BLaER1 treated with 17β-estradiol and CSF1 and Interleukin-3, amounts not matched to agents 10 nM and 100 nM (cell line): ENCODE measurements at regions not wholly inside any gene's neighbourhood (a gene's known extent, or its start where the extent isn't known, plus 50 kb on each side); places are given as distances from the start of the nearest gene placed in this dataset.
"Not testable (repeated sequence)": the region's sequence is repeated elsewhere in the genome, so short reads cannot be mapped to it uniquely, and the experiment has no call there.

Experiments
- H3K27ac ChIP-seq, 11 experiments: shearing (Covaris generic); formaldehyde crosslinking; 2 replicates each; pipeline ENCODE4 v1.8.1; 2022
- H3K27me3 ChIP-seq, 11 experiments: shearing (Covaris generic); formaldehyde crosslinking; 2 replicates each; pipeline ENCODE4 v1.8.1; 2022
- H3K36me3 ChIP-seq, 11 experiments: shearing (Covaris generic); formaldehyde crosslinking; 2 replicates each; pipeline ENCODE4 v1.8.1; 2022
- H3K4me1 ChIP-seq, 10 experiments: shearing (Covaris generic); formaldehyde crosslinking; 2 replicates each; pipeline ENCODE4 v1.8.1; 2022
- H3K4me2 ChIP-seq, 11 experiments: shearing (Covaris generic); formaldehyde crosslinking; 2 replicates each; pipeline ENCODE4 v1.8.1; 2022
- H3K4me3 ChIP-seq, 10 experiments: shearing (Covaris generic); formaldehyde crosslinking; 2 replicates each; pipeline ENCODE4 v1.8.1; 2022
- H3K9ac ChIP-seq, 11 experiments: shearing (Covaris generic); formaldehyde crosslinking; 2 replicates each; pipeline ENCODE4 v1.8.1; 2022
- H3K9me3 ChIP-seq, 11 experiments: shearing (Covaris generic); formaldehyde crosslinking; replicated peaks in 1 of 11; 2 replicates each; pipeline ENCODE4 v1.8.1; 2022
- H4K20me1 ChIP-seq, 11 experiments: shearing (Covaris generic); formaldehyde crosslinking; 2 replicates each; pipeline ENCODE4 v1.8.1; 2022
- Cebpa-rat ChIP-seq, 11 experiments: shearing (Covaris generic); IDR thresholded peaks; 2 replicates each; pipeline ENCODE4 v1.8.1; 2022

DNA sequence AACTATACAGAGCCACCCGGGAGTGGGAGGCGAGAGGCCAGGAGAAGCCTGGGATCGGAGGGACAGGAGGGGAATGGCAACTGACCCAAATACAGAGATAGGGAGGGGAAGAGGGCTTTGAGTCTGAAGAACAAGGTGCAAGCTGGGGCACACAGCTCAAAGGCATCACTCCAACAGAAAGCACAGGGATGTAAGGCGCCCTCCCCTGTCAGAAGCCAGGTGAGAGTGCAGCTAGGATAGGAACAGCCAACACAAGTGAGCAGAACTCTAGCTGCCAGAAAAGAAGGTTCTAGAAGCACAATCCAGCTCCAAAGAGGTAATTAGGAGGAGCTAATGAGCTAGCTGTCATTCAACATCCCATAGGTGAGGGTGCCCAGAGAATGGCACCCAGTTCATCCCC is 232.2 kb downstream of the DHX15 start:
- H3K4me1 ChIP-seq = no peaks in the 10 kb centered on the region
- H4K20me1 ChIP-seq = no peaks in the 10 kb centered on the region
- no peak overlapping the region for H3K4me2 ChIP-seq
- TF ChIP-seq Cebpa-rat (IDR thresholded peaks at IDR 0.05) = no peak
- H3K9me3 ChIP-seq = no peaks in the 10 kb centered on the region
- H3K27ac ChIP-seq = no peak overlapping the region
- no peak overlapping the region for H3K4me3 ChIP-seq
- no peaks in the 10 kb centered on the region for H3K27me3 ChIP-seq
- no peak overlapping the region for H3K9ac ChIP-seq
- H3K36me3 ChIP-seq = no peaks in the 10 kb centered on the region

DNA sequence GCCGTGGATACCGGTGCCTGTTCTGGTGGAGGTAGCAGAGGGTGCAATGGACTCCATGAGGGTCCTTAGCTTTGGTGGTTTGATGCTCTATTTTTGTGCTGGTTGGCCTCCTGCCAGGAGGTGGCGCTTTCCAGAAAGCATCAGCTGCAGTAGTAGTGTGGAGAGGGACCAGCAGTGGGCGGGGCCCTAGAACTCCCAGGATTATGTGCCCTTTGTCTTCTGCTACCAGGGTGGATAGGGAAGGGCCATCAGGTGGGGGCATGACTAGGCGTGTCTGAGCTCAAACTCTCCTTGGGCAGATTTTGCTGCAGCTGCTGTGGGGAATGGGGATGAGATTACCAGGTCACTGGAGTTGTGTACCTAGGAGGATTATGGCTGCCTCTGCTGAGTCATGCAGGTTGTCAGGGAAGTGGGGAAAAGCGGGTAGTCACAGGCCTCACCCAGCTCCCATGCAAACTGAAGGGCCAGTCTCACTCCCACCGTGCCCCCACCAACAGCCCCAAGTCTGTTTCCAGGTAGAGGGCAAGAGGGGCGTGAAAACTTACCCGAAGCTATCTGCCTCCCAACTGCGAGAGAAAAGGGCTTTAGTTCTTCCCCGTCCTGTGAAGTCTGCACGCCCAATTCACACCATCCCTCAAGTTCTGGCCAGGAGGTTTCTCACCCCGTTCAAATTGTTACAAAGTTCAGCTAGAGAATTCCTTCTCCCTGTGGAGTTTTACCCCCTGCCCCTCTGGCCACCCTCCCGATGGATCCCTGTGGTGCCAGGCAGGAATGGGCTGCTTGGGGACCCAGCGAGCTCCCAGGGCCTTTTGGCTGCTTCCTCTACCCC is 235.0 kb downstream of the DHX15 start:
- not testable (repeated sequence) for H3K4me3 ChIP-seq, H3K27me3 ChIP-seq, H3K4me2 ChIP-seq, H3K4me1 ChIP-seq, H3K9me3 ChIP-seq, H4K20me1 ChIP-seq, H3K36me3 ChIP-seq, H3K9ac ChIP-seq, H3K27ac ChIP-seq

DNA sequence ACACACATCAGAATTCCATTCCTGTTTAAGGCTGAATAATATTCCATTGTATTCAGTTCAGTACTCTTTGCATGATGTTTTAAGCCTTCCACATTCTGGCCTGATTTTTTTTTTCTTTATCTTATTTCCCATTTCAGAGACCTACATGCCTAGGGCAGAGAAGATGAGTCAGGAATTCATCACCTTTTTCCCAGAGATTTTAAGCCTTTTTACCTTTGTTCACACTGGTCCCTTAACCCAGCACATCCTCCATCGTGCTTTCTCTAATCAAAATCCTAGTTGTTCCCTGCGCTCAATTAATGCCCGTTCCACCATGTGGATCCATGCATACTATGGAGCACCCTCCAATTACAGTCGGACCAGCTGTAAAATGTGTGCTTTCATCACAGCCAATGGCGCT is 245.1 kb downstream of the DHX15 start:
- H3K4me1 ChIP-seq = no peaks in the 10 kb centered on the region
- no peaks in the 10 kb centered on the region for H3K36me3 ChIP-seq
- no peak overlapping the region for H3K4me3 ChIP-seq
- H3K27ac ChIP-seq = no peak overlapping the region
- no peaks in the 10 kb centered on the region for H3K9me3 ChIP-seq
- H4K20me1 ChIP-seq = no peaks in the 10 kb centered on the region
- H3K4me2 ChIP-seq = no peak overlapping the region
- no peaks in the 10 kb centered on the region for H3K27me3 ChIP-seq
- no peak overlapping the region for H3K9ac ChIP-seq
- TF ChIP-seq Cebpa-rat (IDR thresholded peaks at IDR 0.05) = no peak

DNA sequence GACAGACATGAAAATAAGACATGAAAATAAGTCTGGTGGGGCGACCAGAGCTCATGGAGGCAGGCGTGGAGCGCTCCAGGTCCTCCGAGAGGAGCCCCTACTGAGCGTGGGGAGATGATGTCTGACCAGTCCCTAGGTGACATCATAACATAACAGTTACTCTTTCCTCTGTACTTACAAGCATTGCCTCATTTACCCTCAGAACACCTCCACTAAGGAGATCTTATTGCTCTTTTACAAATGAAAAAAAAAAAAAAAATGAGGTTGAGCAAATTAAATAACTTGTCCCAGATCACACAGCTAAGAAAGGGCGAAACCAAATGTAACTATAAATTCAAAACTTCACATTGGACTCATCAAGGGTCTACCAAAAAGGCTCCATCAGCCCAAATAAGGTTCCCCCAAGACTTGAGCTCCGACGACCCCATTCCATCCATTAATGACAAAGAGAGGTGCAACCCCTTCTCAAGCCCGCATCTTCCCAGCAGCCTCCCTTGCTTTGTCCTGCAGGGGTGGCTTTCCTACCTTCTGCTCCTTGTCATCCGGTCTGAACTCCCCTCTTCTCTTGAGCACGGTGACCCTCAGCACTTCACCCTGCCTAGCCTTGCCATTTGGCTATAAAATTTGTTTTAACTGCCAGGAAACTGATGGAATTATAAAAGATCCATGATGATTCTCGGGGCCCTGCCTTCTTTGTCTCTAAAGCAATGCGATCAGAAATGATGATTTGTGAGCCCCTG is 246.7 kb downstream of the DHX15 start:
- Histone ChIP-seq H3K27ac (no peak overlapping the region), H3K36me3 (no peaks in the 10 kb centered on the region), H4K20me1 (no peaks in the 10 kb centered on the region), H3K4me2 (no peak overlapping the region), H3K27me3 (no peaks in the 10 kb centered on the region), H3K4me1 (no peaks in the 10 kb centered on the region), H3K9ac (no peak overlapping the region), H3K4me3 (no peak overlapping the region), H3K9me3 (no peaks in the 10 kb centered on the region)
- TF ChIP-seq Cebpa-rat (IDR thresholded peaks at IDR 0.05) = no peak

DNA sequence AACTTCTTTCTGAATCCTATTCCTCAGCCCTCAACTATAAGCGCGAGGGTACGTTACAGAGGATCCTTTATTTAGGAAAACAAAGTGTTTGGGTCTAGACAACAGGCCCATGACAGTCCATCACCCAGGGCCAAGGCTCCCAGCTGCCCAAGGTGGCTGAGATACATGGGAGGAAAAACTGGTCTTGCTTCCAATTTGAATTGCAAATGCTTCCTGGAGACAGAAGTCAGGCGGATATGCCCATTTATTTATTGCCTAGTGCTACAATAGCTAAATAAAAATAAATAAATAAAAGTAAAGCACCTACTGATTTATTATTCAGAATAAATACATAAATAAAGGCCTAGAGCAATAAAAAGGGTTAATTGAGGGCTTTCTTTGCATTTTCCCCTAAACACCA is 248.7 kb downstream of the DHX15 start:
- no peak for TF ChIP-seq Cebpa-rat (IDR thresholded peaks at IDR 0.05)
- H3K27me3 ChIP-seq = no peaks in the 10 kb centered on the region
- H3K36me3 ChIP-seq = no peaks in the 10 kb centered on the region
- H3K4me3 ChIP-seq = no peak overlapping the region
- H4K20me1 ChIP-seq = no peaks in the 10 kb centered on the region
- H3K4me2 ChIP-seq = no peak overlapping the region
- no peak overlapping the region for H3K27ac ChIP-seq
- no peaks in the 10 kb centered on the region for H3K4me1 ChIP-seq
- no peak overlapping the region for H3K9ac ChIP-seq
- H3K9me3 ChIP-seq = no peaks in the 10 kb centered on the region

DNA sequence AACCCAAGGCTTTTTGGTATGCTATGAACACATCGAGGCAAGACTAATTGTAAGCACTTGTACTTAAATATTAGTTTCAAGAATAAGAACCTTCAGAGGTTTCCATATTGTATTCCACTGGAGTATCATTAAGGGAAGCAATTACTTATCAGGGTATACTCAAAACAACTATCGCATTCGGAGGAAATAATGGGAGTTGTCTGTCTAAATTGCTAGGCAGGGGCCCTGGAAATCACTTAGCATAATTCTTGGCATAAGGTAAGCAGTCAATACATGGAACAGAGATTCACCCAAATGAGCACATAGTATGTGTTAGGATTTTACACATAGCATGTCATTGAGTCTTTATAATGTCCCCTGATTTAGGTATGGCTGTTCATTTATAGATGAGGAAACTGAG is 249.4 kb downstream of the DHX15 start:
- H3K9ac ChIP-seq = no peak overlapping the region
- no peak for TF ChIP-seq Cebpa-rat (IDR thresholded peaks at IDR 0.05)
- no peaks in the 10 kb centered on the region for H3K27me3 ChIP-seq
- H3K27ac ChIP-seq = no peak overlapping the region
- no peak overlapping the region for H3K4me2 ChIP-seq
- H3K4me3 ChIP-seq = no peak overlapping the region
- H3K36me3 ChIP-seq = no peaks in the 10 kb centered on the region
- H4K20me1 ChIP-seq = no peaks in the 10 kb centered on the region
- H3K4me1 ChIP-seq = no peaks in the 10 kb centered on the region
- no peaks in the 10 kb centered on the region for H3K9me3 ChIP-seq

DNA sequence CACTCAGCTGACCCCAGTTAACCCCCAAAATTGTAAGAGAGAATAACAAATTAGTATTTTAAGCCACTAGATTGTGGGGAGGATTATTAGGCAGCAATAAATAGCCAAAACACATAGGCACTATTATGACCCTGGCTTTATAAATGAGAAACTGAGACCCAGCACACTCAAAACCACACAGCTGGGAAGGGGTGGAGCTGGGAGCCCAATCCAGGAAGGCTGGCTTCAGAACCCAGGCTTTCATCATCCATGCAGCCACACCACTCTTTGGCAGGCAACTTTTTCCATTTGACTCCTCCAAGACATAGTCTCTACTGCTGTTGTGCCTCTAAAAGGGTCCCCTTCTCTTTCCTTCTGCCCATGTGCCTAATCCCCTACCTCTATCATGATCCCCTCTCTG is 253.8 kb downstream of the DHX15 start:
- Histone ChIP-seq H3K4me3 (no peak overlapping the region), H3K9ac (no peak overlapping the region), H3K36me3 (no peaks in the 10 kb centered on the region), H3K4me1 (no peaks in the 10 kb centered on the region), H4K20me1 (no peaks in the 10 kb centered on the region), H3K9me3 (no peaks in the 10 kb centered on the region), H3K27me3 (no peaks in the 10 kb centered on the region), H3K4me2 (no peak overlapping the region), H3K27ac (no peak overlapping the region)
- no peak for TF ChIP-seq Cebpa-rat (IDR thresholded peaks at IDR 0.05)

DNA sequence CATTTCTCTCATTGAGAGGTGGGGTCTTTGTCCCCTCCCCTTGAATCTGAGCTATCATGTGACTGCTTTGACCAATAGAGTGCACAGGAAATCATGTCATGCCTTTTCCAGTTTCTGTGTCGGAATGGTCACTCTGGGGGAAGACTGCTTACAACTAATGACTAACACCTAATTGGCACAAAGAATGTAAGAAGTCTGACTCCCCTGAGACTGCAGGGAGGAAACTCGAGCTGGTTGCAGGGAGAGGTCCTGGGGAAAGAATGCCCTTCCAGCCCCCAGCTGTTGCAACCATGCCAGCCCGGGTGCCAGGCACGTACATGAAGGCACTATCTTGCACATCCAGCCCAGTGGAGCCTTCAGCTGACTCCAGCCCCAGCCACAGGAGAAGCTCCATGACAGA is 254.2 kb downstream of the DHX15 start:
- no peak for TF ChIP-seq Cebpa-rat (IDR thresholded peaks at IDR 0.05)
- Histone ChIP-seq H3K9me3 (no peaks in the 10 kb centered on the region), H3K4me2 (no peak overlapping the region), H3K27ac (no peak overlapping the region), H3K9ac (no peak overlapping the region), H3K4me1 (no peaks in the 10 kb centered on the region), H3K36me3 (no peaks in the 10 kb centered on the region), H4K20me1 (no peaks in the 10 kb centered on the region), H3K27me3 (no peaks in the 10 kb centered on the region), H3K4me3 (no peak overlapping the region)

DNA sequence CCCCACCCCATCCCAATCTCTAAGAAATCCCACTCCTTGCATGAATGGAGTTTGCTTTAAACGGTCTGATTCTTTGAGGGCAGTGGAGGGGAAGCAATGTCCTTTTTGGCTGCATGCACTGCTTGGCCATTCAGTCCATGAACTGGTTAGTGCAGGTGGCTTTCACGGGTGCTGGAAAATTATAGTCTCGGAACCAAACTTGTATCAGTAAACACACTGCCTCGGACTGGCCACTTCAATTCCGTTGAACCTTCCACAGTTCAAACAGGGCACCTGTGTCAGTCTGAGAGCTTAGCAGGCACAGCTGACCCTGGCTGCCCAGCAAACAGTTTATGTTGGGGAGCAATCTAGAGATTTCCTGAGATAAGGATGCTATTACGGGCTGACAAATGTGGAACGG is 255.6 kb downstream of the DHX15 start:
- Histone ChIP-seq H4K20me1 (no peaks in the 10 kb centered on the region), H3K4me2 (no peak overlapping the region), H3K9ac (no peak overlapping the region), H3K27ac (no peak overlapping the region), H3K36me3 (no peaks in the 10 kb centered on the region), H3K9me3 (no peaks in the 10 kb centered on the region), H3K4me3 (no peak overlapping the region), H3K27me3 (no peaks in the 10 kb centered on the region), H3K4me1 (no peaks in the 10 kb centered on the region)
- TF ChIP-seq Cebpa-rat (IDR thresholded peaks at IDR 0.05) = no peak

DNA sequence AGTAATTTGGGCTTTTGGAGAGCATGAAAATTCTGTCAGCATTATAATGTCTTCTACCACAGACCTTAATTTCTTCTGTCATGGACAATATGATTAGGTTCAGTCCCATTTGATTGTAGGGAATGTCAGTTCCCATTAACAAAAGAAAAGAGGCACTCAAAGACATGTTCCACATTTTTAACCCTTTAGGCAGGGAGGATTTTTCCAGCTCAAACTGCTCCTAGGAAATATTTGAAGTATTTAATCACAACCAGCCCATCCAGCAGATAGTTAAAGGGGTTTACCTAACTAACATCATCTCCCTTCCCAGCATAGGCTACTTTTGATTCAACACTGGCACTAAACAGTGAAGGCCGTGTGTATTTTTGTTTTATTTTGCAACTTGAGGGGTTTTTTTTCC is 256.0 kb downstream of the DHX15 start:
- Histone ChIP-seq H4K20me1 (no peaks in the 10 kb centered on the region), H3K9ac (no peak overlapping the region), H3K4me3 (no peak overlapping the region), H3K36me3 (no peaks in the 10 kb centered on the region), H3K27ac (no peak overlapping the region), H3K27me3 (no peaks in the 10 kb centered on the region), H3K9me3 (no peaks in the 10 kb centered on the region), H3K4me1 (no peaks in the 10 kb centered on the region), H3K4me2 (no peak overlapping the region)
- no peak for TF ChIP-seq Cebpa-rat (IDR thresholded peaks at IDR 0.05)
